Natural killer cell (primary cell): ENCODE measurements at regions not wholly inside any gene's neighbourhood (a gene's known extent, or its start where the extent isn't known, plus 50 kb on each side); places are given as distances from the start of the nearest gene placed in this dataset.

Source experiments
- ATAC-seq, 3 donors: fragments of 150-1000 bp in 2 of 3; fragments of 200-7000 bp in 1 of 3; cut with Tn5 transposase; 1 replicate in 1 of 3; 2 replicates in 2 of 3; pipeline ENCODE4 v1.10.0; 2021; ENCODE audit warnings: mild to moderate bottlenecking in 2 of 3, moderate library complexity in 2 of 3
- DNase-seq, 2 donors: peaks; one replicate each; pipeline versions ENCODE4 v3.0.0 to v3.0.0-alpha.2; 2013 to 2021; ENCODE audit warnings: mixed read lengths in 1 of 2
- H3K27ac ChIP-seq: one replicate; pipeline ENCODE4 v1.5.1; 2013; ENCODE audit warnings: mild to moderate bottlenecking, low read length
- H3K27me3 ChIP-seq: one replicate; pipeline ENCODE4 v1.6.1; 2013; ENCODE audit warnings: low read length; ENCODE audit not compliant: control insufficient read depth, insufficient read depth
- H3K36me3 ChIP-seq: one replicate; pipeline ENCODE4 v1.6.1; 2013; ENCODE audit warnings: low read length; ENCODE audit not compliant: control insufficient read depth, insufficient read depth
- H3K4me1 ChIP-seq: one replicate; pipeline ENCODE4 v1.6.1; 2013; ENCODE audit warnings: low read length; ENCODE audit not compliant: control insufficient read depth, insufficient read depth
- H3K4me3 ChIP-seq: one replicate; pipeline ENCODE4 v1.5.1; 2013; ENCODE audit warnings: low read length
- H3K9me3 ChIP-seq: one replicate; pipeline ENCODE4 v1.6.1; 2013; ENCODE audit warnings: low read length; ENCODE audit not compliant: control insufficient read depth, insufficient read depth
- H3K27ac Mint-ChIP-seq, 2 donors: one replicate each; pipeline ENCODE4 v1.8.0; 2022; ENCODE audit warnings: mild to moderate bottlenecking in 2 of 2, mixed read lengths in 2 of 2, moderate library complexity in 1 of 2
- H3K27me3 Mint-ChIP-seq, 2 donors: one replicate each; pipeline ENCODE4 v1.8.0; 2022; ENCODE audit warnings: low read depth in 2 of 2, mixed read lengths in 2 of 2
- H3K36me3 Mint-ChIP-seq: one replicate; pipeline ENCODE4 v1.8.0; 2022; ENCODE audit warnings: mixed read lengths
- H3K4me1 Mint-ChIP-seq, 2 donors: one replicate each; pipeline ENCODE4 v1.8.0; 2022; ENCODE audit warnings: mixed read lengths in 2 of 2
- H3K4me3 Mint-ChIP-seq: one replicate; pipeline ENCODE4 v1.8.0; 2022; ENCODE audit warnings: mild to moderate bottlenecking, moderate library complexity, mixed read lengths
- H3K9me3 Mint-ChIP-seq, 2 donors: one replicate each; pipeline ENCODE4 v1.8.0; 2022; ENCODE audit warnings: mixed read lengths in 2 of 2
- CTCF ChIP-seq: fragments of 200-600 bp; IDR thresholded peaks from one replicate; pipeline ENCODE4 v1.8.0; 2022; ENCODE audit warnings: antibody characterized with exemption
- WGBS: methylation state at CpG from one replicate; pipeline ENCODE4 v1.1.7; 2013; ENCODE audit warnings: missing lambda C conversion rate; ENCODE audit not compliant: insufficient coverage; 5-methylcytosine and 5-hydroxymethylcytosine counted together
- intact Hi-C: fragments of 100-400 bp; cut with micrococcal nuclease; formaldehyde crosslinking; loops from one replicate; pipeline ENCODE4 v1.14.2; 2022

GRCh38 chr1:68994096-68994495 lies 497.2 kb upstream of the DEPDC1 start:
- no peaks in the 10 kb centered on the region for H3K4me1 ChIP-seq
- DNase-seq (no peak), ATAC-seq (no peak)
- no peaks in the 10 kb centered on the region for H3K27me3 ChIP-seq
- WGBS = 97% methylated on average over 4 of the region's 4 CpGs
- Mint-ChIP-seq H3K27ac (no peak overlapping the region), H3K36me3 (no peaks in the 10 kb centered on the region), H3K4me1 (no peaks in the 10 kb centered on the region), H3K27me3 (no peaks in the 10 kb centered on the region), H3K9me3 (peaks cover 11 to 14% of the 10 kb centered on the region in 2 donors), H3K4me3 (no peak overlapping the region)
- no peak for TF ChIP-seq CTCF
- intact Hi-C loops = no loop called here
- no peaks in the 10 kb centered on the region for H3K36me3 ChIP-seq
- no peaks in the 10 kb centered on the region for H3K9me3 ChIP-seq
- H3K27ac ChIP-seq = no peak overlapping the region
- no peak overlapping the region for H3K4me3 ChIP-seq

- Histone ChIP-seq H3K27me3 (no peaks in the 10 kb centered on the region), H3K4me1 (no peaks in the 10 kb centered on the region), H3K27ac (no peak overlapping the region), H3K9me3 (no peaks in the 10 kb centered on the region), H3K36me3 (no peaks in the 10 kb centered on the region), H3K4me3 (no peak overlapping the region)
- Mint-ChIP-seq H3K27ac (no peak overlapping the region), H3K4me1 (no peaks in the 10 kb centered on the region), H3K9me3 (peaks cover 17 to 25% of the 10 kb centered on the region in 2 donors), H3K36me3 (peaks cover 14% of the 10 kb centered on the region), H3K27me3 (no peaks in the 10 kb centered on the region), H3K4me3 (no peak overlapping the region)
- no peak for TF ChIP-seq CTCF
- no peak for ATAC-seq
- intact Hi-C loops = no loop called here
- no peak for DNase-seq
Measured at GRCh38 chr1:69016468-69016867, 519.6 kb upstream of the DEPDC1 start.

GRCh38 chr1:69029649-69030048 lies 532.8 kb upstream of the DEPDC1 start:
- DNase-seq = no peak
- H3K9me3 Mint-ChIP-seq = peaks cover 23 to 36% of the 10 kb centered on the region in 2 donors

More at GRCh38 chr1:69029649-69030048, 532.8 kb upstream of the DEPDC1 start:
- Histone ChIP-seq H3K27ac (no peak overlapping the region), H3K4me3 (no peak overlapping the region), H3K36me3 (no peaks in the 10 kb centered on the region), H3K4me1 (no peaks in the 10 kb centered on the region), H3K27me3 (no peaks in the 10 kb centered on the region), H3K9me3 (peaks cover 15% of the 10 kb centered on the region)
- intact Hi-C loops = no loop called here
- no peak for ATAC-seq
- Mint-ChIP-seq H3K36me3 (peaks cover 27% of the 10 kb centered on the region), H3K27ac (no peak overlapping the region), H3K4me3 (no peak overlapping the region), H3K27me3 (no peaks in the 10 kb centered on the region), H3K4me1 (no peaks in the 10 kb centered on the region)
- TF ChIP-seq CTCF = no peak
- 78% methylated on average over 3 of the region's 3 CpGs for WGBS
